ENCODE measurements at regions not wholly inside any gene's neighbourhood (a gene's known extent, or its start where the extent isn't known, plus 50 kb on each side); places are given as distances from the start of the nearest gene placed in this dataset.
"Not testable (repeated sequence)": the region's sequence is repeated elsewhere in the genome, so short reads cannot be mapped to it uniquely, and the experiment has no call there.

DNA sequence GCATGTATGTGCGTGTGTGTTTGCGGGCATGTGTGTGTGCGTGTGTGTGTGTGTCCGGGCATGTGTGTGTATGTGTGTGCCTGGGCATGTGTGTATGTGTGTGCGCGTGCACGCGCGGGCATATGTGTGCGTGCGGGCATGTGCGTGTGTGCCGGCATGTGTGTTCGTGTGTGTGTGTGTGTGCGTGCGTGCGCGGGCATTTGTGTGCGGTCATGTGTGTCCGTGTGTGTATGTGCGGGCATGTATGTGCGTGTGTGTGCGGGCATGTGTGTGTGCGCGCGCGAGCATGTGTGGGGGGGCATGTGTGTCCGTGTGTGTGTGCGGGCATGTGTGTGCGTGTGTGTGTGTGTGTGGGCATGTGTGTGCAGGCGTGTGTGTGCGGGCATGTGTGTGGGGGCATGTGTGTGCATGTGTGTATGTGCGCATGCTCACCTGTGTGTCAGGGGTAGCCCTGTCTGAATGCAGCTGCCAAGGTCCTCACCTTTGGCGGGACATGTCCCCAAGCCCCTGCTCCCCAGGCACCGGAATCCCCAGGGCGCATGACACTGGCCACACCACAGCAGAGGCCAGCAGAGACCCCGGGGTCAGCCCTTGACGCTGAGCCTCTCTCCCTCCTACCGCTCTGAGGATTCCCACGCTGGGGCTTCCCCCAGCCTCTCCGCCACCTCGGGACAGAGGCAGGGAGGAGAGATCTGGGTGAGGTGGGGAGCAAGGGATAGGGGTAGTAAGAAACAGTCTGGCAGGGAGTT is 109.5 kb upstream of the NCOR2 start:
- peak overlapping the region; percentile 76 for H3K4me2 ChIP-seq (ENCODE audit: low read length)
- no peak overlapping the region for H3K9ac ChIP-seq (ENCODE audit: low read depth, low read length)
- no peaks in the 10 kb centered on the region for H3K36me3 ChIP-seq (ENCODE audit: insufficient read depth, low read length)
- H3K9me3 ChIP-seq (replicated peaks; ENCODE audit: low read length): no peaks in the 10 kb centered on the region
- no peaks in the 10 kb centered on the region for H3K27me3 ChIP-seq (ENCODE audit: control insufficient read depth, insufficient read depth, low read length)
- no peak overlapping the region for H3K4me3 ChIP-seq (ENCODE audit: low read length)
- H3K4me1 ChIP-seq (ENCODE audit: control insufficient read depth, insufficient read depth, low read length): peaks cover 50% of the 10 kb centered on the region

DNA sequence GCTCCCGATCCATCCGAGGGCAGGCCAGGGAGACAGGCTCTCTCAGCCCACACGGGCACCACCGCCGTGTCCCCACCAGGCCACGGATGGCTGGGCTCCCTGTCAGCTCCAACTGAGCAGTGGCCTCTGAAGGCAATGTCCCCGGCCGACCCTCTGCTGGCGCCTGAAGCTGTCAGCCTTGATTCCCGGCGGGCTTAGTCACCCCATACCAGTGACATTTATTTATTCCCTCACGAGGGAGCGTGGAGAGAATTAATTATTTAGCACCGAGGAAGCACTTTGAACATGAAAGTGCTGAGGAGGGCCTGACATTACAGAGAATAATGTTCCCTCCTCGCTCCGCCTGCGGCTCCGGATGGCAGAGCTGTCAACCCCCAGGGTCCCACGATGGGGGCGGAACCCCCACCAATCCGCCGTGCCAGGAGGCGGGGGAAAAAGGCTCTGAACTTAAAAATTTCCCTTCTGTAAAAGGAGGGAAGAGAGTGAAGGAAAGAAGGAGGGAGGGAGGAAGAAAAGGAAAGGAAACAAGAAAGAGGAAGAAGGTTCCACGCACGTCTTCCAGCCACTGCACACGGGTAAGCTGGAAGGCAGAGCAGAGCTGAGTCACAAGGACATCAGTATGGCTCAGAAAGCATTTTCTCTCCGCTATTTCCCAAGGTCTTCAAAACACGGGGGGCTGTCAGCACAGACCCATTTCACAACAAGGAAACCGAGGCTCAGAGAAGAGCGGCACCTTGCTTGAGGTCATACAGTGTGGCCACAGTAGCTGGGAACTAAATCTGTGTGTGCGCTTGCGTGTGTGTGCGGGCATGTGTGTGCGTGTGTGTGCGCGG is 108.7 kb upstream of the NCOR2 start:
- Histone ChIP-seq H3K4me1 (ENCODE audit: control insufficient read depth, insufficient read depth, low read length) (peaks cover 43% of the 10 kb centered on the region), H3K9me3 (replicated peaks; ENCODE audit: low read length) (no peaks in the 10 kb centered on the region), H3K4me3 (ENCODE audit: low read length) (peak overlapping the region; percentile 47), H3K4me2 (ENCODE audit: low read length) (peak overlapping the region; percentile 76), H3K36me3 (ENCODE audit: insufficient read depth, low read length) (no peaks in the 10 kb centered on the region), H3K27me3 (ENCODE audit: control insufficient read depth, insufficient read depth, low read length) (no peaks in the 10 kb centered on the region), H3K9ac (ENCODE audit: low read depth, low read length) (peak overlapping the region; percentile 62)

DNA sequence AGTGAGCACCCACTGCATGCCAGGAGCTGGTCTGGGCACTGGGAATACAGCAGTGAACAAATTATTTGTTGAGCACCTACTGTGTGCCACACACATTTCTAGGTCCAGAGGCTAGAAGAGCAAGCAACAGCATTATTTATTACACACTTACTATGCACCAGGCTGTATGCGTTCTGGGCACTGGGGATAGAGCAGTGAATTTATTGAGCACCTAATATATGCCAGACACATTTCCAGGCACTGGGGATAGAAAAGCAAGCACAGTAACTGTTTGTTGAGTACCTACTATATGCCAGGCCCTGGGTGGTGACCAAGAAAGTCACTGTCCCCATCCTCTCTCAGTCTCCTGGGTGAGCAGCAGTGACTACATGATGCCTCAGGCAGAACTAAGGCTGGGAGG is 107.5 kb upstream of the NCOR2 start:
- H3K4me1 ChIP-seq (ENCODE audit: control insufficient read depth, insufficient read depth, low read length): peaks cover 38% of the 10 kb centered on the region
- no peak overlapping the region for H3K4me2 ChIP-seq (ENCODE audit: low read length)
- H3K9ac ChIP-seq (ENCODE audit: low read depth, low read length): no peak overlapping the region
- H3K9me3 ChIP-seq (replicated peaks; ENCODE audit: low read length): no peaks in the 10 kb centered on the region
- no peaks in the 10 kb centered on the region for H3K27me3 ChIP-seq (ENCODE audit: control insufficient read depth, insufficient read depth, low read length)
- no peak overlapping the region for H3K4me3 ChIP-seq (ENCODE audit: low read length)
- H3K36me3 ChIP-seq (ENCODE audit: insufficient read depth, low read length): no peaks in the 10 kb centered on the region

DNA sequence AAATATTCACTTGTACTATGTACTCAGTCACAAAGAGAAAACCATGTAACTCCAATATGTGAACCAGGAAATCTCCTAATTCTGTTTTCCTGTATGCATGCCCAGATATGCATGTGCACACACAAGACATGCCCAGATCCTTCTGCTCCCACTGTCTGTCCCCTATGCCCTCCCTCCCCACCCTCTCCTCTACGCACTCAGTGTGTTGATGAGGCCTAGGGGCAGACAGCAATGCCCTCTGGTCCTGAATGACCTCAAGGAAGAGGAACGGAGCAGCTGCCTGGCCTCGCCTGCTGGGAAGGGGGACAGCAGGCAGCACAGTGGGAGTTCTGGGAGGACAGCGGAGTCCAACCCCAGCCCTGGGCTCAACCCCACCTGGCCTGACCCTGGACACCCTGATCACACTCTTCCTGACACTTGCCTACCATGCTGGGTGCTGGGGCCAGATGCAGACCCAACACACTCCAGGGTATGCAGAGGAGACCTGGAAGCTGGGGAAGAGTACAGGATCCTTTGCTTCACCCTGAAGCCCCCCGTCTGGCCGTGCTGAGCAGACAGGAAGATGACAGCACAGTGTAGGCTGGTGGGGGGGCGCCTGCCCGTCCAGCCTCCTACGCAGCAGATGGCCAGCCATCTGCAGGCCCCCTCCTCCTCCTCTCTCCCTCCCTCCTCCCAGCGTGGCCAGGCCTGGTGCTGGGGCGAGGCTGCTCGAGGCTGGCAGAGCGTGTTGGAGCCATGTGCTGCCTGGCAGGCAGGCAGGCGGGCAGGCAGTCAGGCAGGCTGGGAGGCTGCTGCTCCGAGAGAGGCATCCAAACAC is 106.6 kb upstream of the NCOR2 start:
- Histone ChIP-seq H3K27me3 (ENCODE audit: control insufficient read depth, insufficient read depth, low read length) (no peaks in the 10 kb centered on the region), H3K36me3 (ENCODE audit: insufficient read depth, low read length) (no peaks in the 10 kb centered on the region), H3K9me3 (replicated peaks; ENCODE audit: low read length) (no peaks in the 10 kb centered on the region), H3K4me3 (ENCODE audit: low read length) (no peak overlapping the region), H3K4me1 (ENCODE audit: control insufficient read depth, insufficient read depth, low read length) (peaks cover 28% of the 10 kb centered on the region), H3K9ac (ENCODE audit: low read depth, low read length) (no peak overlapping the region), H3K4me2 (ENCODE audit: low read length) (no peak overlapping the region)

- not testable (repeated sequence) for H3K36me3 ChIP-seq (ENCODE audit: insufficient read depth, low read length); H3K9ac ChIP-seq (ENCODE audit: low read depth, low read length); H3K4me2 ChIP-seq (ENCODE audit: low read length)
Measured at GRCh38 chr12:124669271-124669721, 101.9 kb upstream of the NCOR2 start.

GRCh38 chr12:124668602-124669001 is 101.2 kb upstream of the NCOR2 start:
- no peak overlapping the region for H3K4me2 ChIP-seq (ENCODE audit: low read length)
- peaks cover 10% of the 10 kb centered on the region for H3K4me1 ChIP-seq (ENCODE audit: control insufficient read depth, insufficient read depth, low read length)
- peaks cover 6% of the 10 kb centered on the region for H3K27me3 ChIP-seq (ENCODE audit: control insufficient read depth, insufficient read depth, low read length)
- H3K36me3 ChIP-seq (ENCODE audit: insufficient read depth, low read length): no peaks in the 10 kb centered on the region
- H3K9me3 ChIP-seq (replicated peaks; ENCODE audit: low read length): no peaks in the 10 kb centered on the region
- H3K4me3 ChIP-seq (ENCODE audit: low read length): no peak overlapping the region
- no peak overlapping the region for H3K9ac ChIP-seq (ENCODE audit: low read depth, low read length)

More at GRCh38 chr12:124669271-124669721, 101.9 kb upstream of the NCOR2 start:
- H3K27me3 ChIP-seq (ENCODE audit: control insufficient read depth, insufficient read depth, low read length); H3K9me3 ChIP-seq (replicated peaks; ENCODE audit: low read length); H3K4me3 ChIP-seq (ENCODE audit: low read length): not testable (repeated sequence)
- H3K4me1 ChIP-seq (ENCODE audit: control insufficient read depth, insufficient read depth, low read length): peaks cover 12% of the 10 kb centered on the region

GRCh38 chr12:124667506-124668326 is 100.3 kb upstream of the NCOR2 start:
- no peak overlapping the region for H3K9ac ChIP-seq (ENCODE audit: low read depth, low read length)
- H3K9me3 ChIP-seq (replicated peaks; ENCODE audit: low read length): no peaks in the 10 kb centered on the region

GRCh38 chr12:124666722-124667259 is 99.4 kb upstream of the NCOR2 start:
- H3K27me3 ChIP-seq (ENCODE audit: control insufficient read depth, insufficient read depth, low read length): peaks cover 6% of the 10 kb centered on the region
- no peaks in the 10 kb centered on the region for H3K36me3 ChIP-seq (ENCODE audit: insufficient read depth, low read length)
- no peak overlapping the region for H3K9ac ChIP-seq (ENCODE audit: low read depth, low read length)
- H3K4me2 ChIP-seq (ENCODE audit: low read length): no peak overlapping the region
- no peak overlapping the region for H3K4me3 ChIP-seq (ENCODE audit: low read length)
- H3K9me3 ChIP-seq (replicated peaks; ENCODE audit: low read length): no peaks in the 10 kb centered on the region
- H3K4me1 ChIP-seq (ENCODE audit: control insufficient read depth, insufficient read depth, low read length): peaks cover 10% of the 10 kb centered on the region

More at GRCh38 chr12:124667506-124668326, 100.3 kb upstream of the NCOR2 start:
- peaks cover 6% of the 10 kb centered on the region for H3K27me3 ChIP-seq (ENCODE audit: control insufficient read depth, insufficient read depth, low read length)
- peaks cover 10% of the 10 kb centered on the region for H3K4me1 ChIP-seq (ENCODE audit: control insufficient read depth, insufficient read depth, low read length)
- no peak overlapping the region for H3K4me3 ChIP-seq (ENCODE audit: low read length)
- H3K4me2 ChIP-seq (ENCODE audit: low read length): no peak overlapping the region
- H3K36me3 ChIP-seq (ENCODE audit: insufficient read depth, low read length): no peaks in the 10 kb centered on the region

GRCh38 chr12:124665511-124665910 is 98.1 kb upstream of the NCOR2 start:
- H3K27me3 ChIP-seq (ENCODE audit: control insufficient read depth, insufficient read depth, low read length): peaks cover 6% of the 10 kb centered on the region

GRCh38 chr12:124664395-124665111 is 97.1 kb upstream of the NCOR2 start:
- H3K9ac ChIP-seq (ENCODE audit: low read depth, low read length): no peak overlapping the region
- H3K36me3 ChIP-seq (ENCODE audit: insufficient read depth, low read length): no peaks in the 10 kb centered on the region
- H3K4me1 ChIP-seq (ENCODE audit: control insufficient read depth, insufficient read depth, low read length): peaks cover 18% of the 10 kb centered on the region
- no peak overlapping the region for H3K4me2 ChIP-seq (ENCODE audit: low read length)
- H3K9me3 ChIP-seq (replicated peaks; ENCODE audit: low read length): no peaks in the 10 kb centered on the region
- no peak overlapping the region for H3K4me3 ChIP-seq (ENCODE audit: low read length)
- H3K27me3 ChIP-seq (ENCODE audit: control insufficient read depth, insufficient read depth, low read length): peaks cover 13% of the 10 kb centered on the region

More at GRCh38 chr12:124665511-124665910, 98.1 kb upstream of the NCOR2 start:
- Histone ChIP-seq H3K36me3 (ENCODE audit: insufficient read depth, low read length) (no peaks in the 10 kb centered on the region), H3K4me2 (ENCODE audit: low read length) (no peak overlapping the region), H3K9me3 (replicated peaks; ENCODE audit: low read length) (no peaks in the 10 kb centered on the region), H3K4me1 (ENCODE audit: control insufficient read depth, insufficient read depth, low read length) (peaks cover 18% of the 10 kb centered on the region), H3K4me3 (ENCODE audit: low read length) (no peak overlapping the region), H3K9ac (ENCODE audit: low read depth, low read length) (no peak overlapping the region)

Measured in skeletal muscle satellite cell (primary cell).